ENCODE measurements at regions not wholly inside any gene's neighbourhood (a gene's known extent, or its start where the extent isn't known, plus 50 kb on each side); places are given as distances from the start of the nearest gene placed in this dataset.

- in situ Hi-C loops (cut with MboI), result no loop called here
- no peak for FAIRE-seq
- peak; percentile 74 for TF ChIP-seq JUNB (IDR thresholded peaks at IDR 0.05)
- 0 out of 4 replicates have a peak, but pooled peaks have one; percentile 16 to 18 for TF ChIP-seq BHLHE40 (IDR thresholded peaks at IDR 0.05; ENCODE audit: borderline replicate concordance in 1 of 2, low read depth in 2 of 2, low read length in 1 of 2)
- TF ChIP-seq FOS (IDR thresholded peaks at IDR 0.05; ENCODE audit: borderline replicate concordance, extremely low read depth, insufficient read length), result no peak
- TF ChIP-seq BMI1 (IDR thresholded peaks at IDR 0.05; ENCODE audit: borderline replicate concordance), result no peak
- no peak for TF ChIP-seq POLR2A (IDR thresholded peaks at IDR 0.05; ENCODE audit: low read depth, low read length)
- TF ChIP-seq, protein P1, sequence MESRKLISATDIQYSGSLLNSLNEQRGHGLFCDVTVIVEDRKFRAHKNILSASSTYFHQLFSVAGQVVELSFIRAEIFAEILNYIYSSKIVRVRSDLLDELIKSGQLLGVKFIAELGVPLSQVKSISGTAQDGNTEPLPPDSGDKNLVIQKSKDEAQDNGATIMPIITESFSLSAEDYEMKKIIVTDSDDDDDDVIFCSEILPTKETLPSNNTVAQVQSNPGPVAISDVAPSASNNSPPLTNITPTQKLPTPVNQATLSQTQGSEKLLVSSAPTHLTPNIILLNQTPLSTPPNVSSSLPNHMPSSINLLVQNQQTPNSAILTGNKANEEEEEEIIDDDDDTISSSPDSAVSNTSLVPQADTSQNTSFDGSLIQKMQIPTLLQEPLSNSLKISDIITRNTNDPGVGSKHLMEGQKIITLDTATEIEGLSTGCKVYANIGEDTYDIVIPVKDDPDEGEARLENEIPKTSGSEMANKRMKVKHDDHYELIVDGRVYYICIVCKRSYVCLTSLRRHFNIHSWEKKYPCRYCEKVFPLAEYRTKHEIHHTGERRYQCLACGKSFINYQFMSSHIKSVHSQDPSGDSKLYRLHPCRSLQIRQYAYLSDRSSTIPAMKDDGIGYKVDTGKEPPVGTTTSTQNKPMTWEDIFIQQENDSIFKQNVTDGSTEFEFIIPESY (IDR thresholded peaks at IDR 0.05), result no peak
- no peak for TF ChIP-seq CHD1 (IDR thresholded peaks at IDR 0.05; ENCODE audit: low read depth, low read length)
- TF ChIP-seq KAT2A (conservative IDR thresholded peaks at IDR 0.05; ENCODE audit: control insufficient read depth, low read depth, low read length), result no peak
- TF ChIP-seq USF2 (IDR thresholded peaks at IDR 0.05; ENCODE audit: borderline replicate concordance, low read depth, low read length), result no peak
- TF ChIP-seq, protein P2, sequence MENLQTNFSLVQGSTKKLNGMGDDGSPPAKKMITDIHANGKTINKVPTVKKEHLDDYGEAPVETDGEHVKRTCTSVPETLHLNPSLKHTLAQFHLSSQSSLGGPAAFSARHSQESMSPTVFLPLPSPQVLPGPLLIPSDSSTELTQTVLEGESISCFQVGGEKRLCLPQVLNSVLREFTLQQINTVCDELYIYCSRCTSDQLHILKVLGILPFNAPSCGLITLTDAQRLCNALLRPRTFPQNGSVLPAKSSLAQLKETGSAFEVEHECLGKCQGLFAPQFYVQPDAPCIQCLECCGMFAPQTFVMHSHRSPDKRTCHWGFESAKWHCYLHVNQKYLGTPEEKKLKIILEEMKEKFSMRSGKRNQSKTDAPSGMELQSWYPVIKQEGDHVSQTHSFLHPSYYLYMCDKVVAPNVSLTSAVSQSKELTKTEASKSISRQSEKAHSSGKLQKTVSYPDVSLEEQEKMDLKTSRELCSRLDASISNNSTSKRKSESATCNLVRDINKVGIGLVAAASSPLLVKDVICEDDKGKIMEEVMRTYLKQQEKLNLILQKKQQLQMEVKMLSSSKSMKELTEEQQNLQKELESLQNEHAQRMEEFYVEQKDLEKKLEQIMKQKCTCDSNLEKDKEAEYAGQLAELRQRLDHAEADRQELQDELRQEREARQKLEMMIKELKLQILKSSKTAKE (IDR thresholded peaks at IDR 0.05; ENCODE audit: low read depth, poor library complexity, severe bottlenecking), result peak; percentile 33
- no peak for TF ChIP-seq NFXL1 (IDR thresholded peaks at IDR 0.05; ENCODE audit: borderline replicate concordance)
- TF ChIP-seq, protein P3, sequence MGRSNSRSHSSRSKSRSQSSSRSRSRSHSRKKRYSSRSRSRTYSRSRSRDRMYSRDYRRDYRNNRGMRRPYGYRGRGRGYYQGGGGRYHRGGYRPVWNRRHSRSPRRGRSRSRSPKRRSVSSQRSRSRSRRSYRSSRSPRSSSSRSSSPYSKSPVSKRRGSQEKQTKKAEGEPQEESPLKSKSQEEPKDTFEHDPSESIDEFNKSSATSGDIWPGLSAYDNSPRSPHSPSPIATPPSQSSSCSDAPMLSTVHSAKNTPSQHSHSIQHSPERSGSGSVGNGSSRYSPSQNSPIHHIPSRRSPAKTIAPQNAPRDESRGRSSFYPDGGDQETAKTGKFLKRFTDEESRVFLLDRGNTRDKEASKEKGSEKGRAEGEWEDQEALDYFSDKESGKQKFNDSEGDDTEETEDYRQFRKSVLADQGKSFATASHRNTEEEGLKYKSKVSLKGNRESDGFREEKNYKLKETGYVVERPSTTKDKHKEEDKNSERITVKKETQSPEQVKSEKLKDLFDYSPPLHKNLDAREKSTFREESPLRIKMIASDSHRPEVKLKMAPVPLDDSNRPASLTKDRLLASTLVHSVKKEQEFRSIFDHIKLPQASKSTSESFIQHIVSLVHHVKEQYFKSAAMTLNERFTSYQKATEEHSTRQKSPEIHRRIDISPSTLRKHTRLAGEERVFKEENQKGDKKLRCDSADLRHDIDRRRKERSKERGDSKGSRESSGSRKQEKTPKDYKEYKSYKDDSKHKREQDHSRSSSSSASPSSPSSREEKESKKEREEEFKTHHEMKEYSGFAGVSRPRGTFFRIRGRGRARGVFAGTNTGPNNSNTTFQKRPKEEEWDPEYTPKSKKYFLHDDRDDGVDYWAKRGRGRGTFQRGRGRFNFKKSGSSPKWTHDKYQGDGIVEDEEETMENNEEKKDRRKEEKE (IDR thresholded peaks at IDR 0.05), result no peak
- peak; percentile 15 for TF ChIP-seq MEF2B (IDR thresholded peaks at IDR 0.05; ENCODE audit: partially characterized antibody, poor library complexity, severe bottlenecking)
- TF ChIP-seq HDGF (IDR thresholded peaks at IDR 0.05), result no peak
- no peak for TF ChIP-seq TBL1XR1 (IDR thresholded peaks at IDR 0.05; ENCODE audit: low read depth, low read length)
- no peak for TF ChIP-seq ESRRA (IDR thresholded peaks at IDR 0.05; ENCODE audit: low read length)
- TF ChIP-seq IRF3 (IDR thresholded peaks at IDR 0.05), result no peak
These were observed 203.1 kb downstream of the ETNK1 start for GRCh38 chr12:22828066-22828465.

More at GRCh38 chr12:22828066-22828465, 203.1 kb downstream of the ETNK1 start:
- ChIA-PET SMC1A (ENCODE audit: uncharacterized antibody, unreplicated experiment) (no interaction called here), CTCF (no interaction called here), POLR2A (no interaction called here), RAD21 (ENCODE audit: unreplicated experiment) (no interaction called here)
- Histone ChIP-seq H4K20me1 (ENCODE audit: control insufficient read depth, insufficient read depth) (no peaks in the 10 kb centered on the region), H3K79me2 (ENCODE audit: control insufficient read depth, insufficient read depth, low read length) (no peaks in the 10 kb centered on the region), H3K9me3 (replicated peaks; ENCODE audit: control insufficient read depth, insufficient read depth, low read length) (no peaks in the 10 kb centered on the region; the same call in 2 of the 3 replicates), H3K9ac (ENCODE audit: control insufficient read depth, insufficient read depth, low read length) (no peak overlapping the region), H3K4me3 (no peak overlapping the region), H3K4me2 (ENCODE audit: control insufficient read depth, insufficient read depth) (no peak overlapping the region), H3K4me1 (ENCODE audit: control insufficient read depth, insufficient read depth, low read length) (no peaks in the 10 kb centered on the region), H3K27ac (ENCODE audit: control insufficient read depth, insufficient read depth) (no peak overlapping the region), H3K36me3 (ENCODE audit: control insufficient read depth in 2 of 2, insufficient read depth in 2 of 2, low read length in 1 of 2) (no peaks in the 10 kb centered on the region), H3K27me3 (replicated peaks in 1 of 2; ENCODE audit: control insufficient read depth in 2 of 2, insufficient read depth in 2 of 2, low read length in 1 of 2) (no peaks in the 10 kb centered on the region), H2AFZ (ENCODE audit: control insufficient read depth, low read depth, low read length) (no peak overlapping the region)
- DNase-seq (ENCODE audit: low read depth, low spot score) (no peak), ATAC-seq (peak; percentile 58)
- intact Hi-C loops (cut with micrococcal nuclease; ENCODE audit: unreplicated experiment), result no loop called here
- 2% methylated on average over 3 of the region's 3 CpGs for WGBS (ENCODE audit: insufficient coverage, insufficient replicate concordance, low lambda C conversion rate, missing lambda C conversion rate)
- no TSS peak for BruUV-seq (replicated peaks)
